Breast epithelium (tissue), 4 donors: ENCODE measurements at regions not wholly inside any gene's neighbourhood (a gene's known extent, or its start where the extent isn't known, plus 50 kb on each side); places are given as distances from the start of the nearest gene placed in this dataset.
A peak's percentile ranks its signal among the peaks of the same experiment; 100 is the strongest.

ENCODE experiments used
- DNase-seq, 2 donors: peaks; one replicate each; pipeline ENCODE4 v3.0.0-alpha.2; 2019; ENCODE audit warnings: low spot score in 2 of 2
- H3K27ac ChIP-seq, 2 donors: fragments of 200-600 bp; sonication (generic) in 1 of 2; one replicate each; pipeline ENCODE4 v1.5.1; 2016 to 2019; ENCODE audit warnings: mild to moderate bottlenecking in 1 of 2
- H3K27me3 ChIP-seq, 2 donors: fragments of 200-600 bp; sonication (generic) in 1 of 2; one replicate each; pipeline versions ENCODE4 v1.5.1 to v1.6.0; 2017 to 2019; ENCODE audit warnings: control low read depth in 1 of 2, mild to moderate bottlenecking in 1 of 2
- H3K36me3 ChIP-seq: fragments of 200-600 bp; one replicate; pipeline ENCODE4 v1.5.1; 2019
- H3K4me1 ChIP-seq, 2 donors: fragments of 200-600 bp; sonication (generic); one replicate each; pipeline ENCODE4 v1.5.1; 2016 to 2019; ENCODE audit warnings: control low read depth in 1 of 2
- H3K4me3 ChIP-seq, 3 donors: fragments of 200-600 bp; sonication (generic); 1 replicate in 2 of 3; 2 replicates in 1 of 3; pipeline ENCODE4 v1.5.1; 2016 to 2019; ENCODE audit warnings: mild to moderate bottlenecking in 3 of 3, moderate library complexity in 2 of 3
- H3K9me3 ChIP-seq, 2 donors: fragments of 200-600 bp; sonication (generic) in 1 of 2; one replicate each; pipeline ENCODE4 v1.5.1; 2016 to 2019; ENCODE audit warnings: control low read depth in 1 of 2
- CTCF ChIP-seq, 3 donors: fragments of 450-650 bp; IDR thresholded peaks; one replicate each; pipeline ENCODE4 v1.5.1; 2016 to 2017; ENCODE audit warnings: antibody characterized with exemption in 3 of 3, mild to moderate bottlenecking in 3 of 3, moderate library complexity in 3 of 3
- POLR2A ChIP-seq: fragments of 450-650 bp; IDR thresholded peaks from one replicate; pipeline ENCODE4 v1.6.1; 2016; ENCODE audit warnings: antibody characterized with exemption, mild to moderate bottlenecking, moderate library complexity
- POLR2AphosphoS5 ChIP-seq, 3 donors: sonication (generic); formaldehyde crosslinking; IDR thresholded peaks; one replicate each; pipeline ENCODE4 v1.6.1; 2017; ENCODE audit warnings: antibody characterized with exemption in 3 of 3
- intact Hi-C: fragments of 100-400 bp; cut with DNase I; formaldehyde crosslinking; loops from one replicate; pipeline ENCODE4 v1.15.1; 2023; ENCODE audit warnings: low total_unique reads

DNA sequence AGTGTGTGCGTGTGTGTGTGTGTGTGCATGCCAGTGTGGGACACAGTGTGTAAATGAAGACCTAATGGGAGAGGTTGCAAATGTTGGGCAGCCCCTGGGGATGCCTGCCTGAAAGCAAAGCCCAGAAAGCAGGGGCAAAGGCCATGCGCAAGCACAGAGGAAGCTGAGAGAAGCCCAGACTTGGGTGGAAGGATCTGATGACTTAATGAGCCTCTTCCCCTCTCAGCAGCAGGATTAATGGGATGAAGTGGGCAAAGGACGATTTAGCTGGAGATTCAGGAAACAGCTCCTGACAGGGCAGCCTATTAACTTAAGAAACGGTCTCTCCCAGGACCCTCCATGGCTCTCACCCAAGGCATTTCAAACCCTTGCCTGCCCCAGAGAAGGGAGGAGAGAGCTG is 107.3 kb downstream of the EFNB1 start:
- TF ChIP-seq CTCF (IDR thresholded peaks at IDR 0.05) (no peak), POLR2A (no peak), POLR2AphosphoS5 (IDR thresholded peaks at IDR 0.05) (no peak)
- no peaks in the 10 kb centered on the region for H3K36me3 ChIP-seq
- DNase-seq: no peak
- intact Hi-C loops: no loop called here
- no peaks in the 10 kb centered on the region for H3K4me1 ChIP-seq
- peaks cover 0 to 41% of the 10 kb centered on the region in 2 donors for H3K27me3 ChIP-seq
- no peak overlapping the region for H3K4me3 ChIP-seq
- no peak overlapping the region for H3K27ac ChIP-seq
- no peaks in the 10 kb centered on the region for H3K9me3 ChIP-seq

DNA sequence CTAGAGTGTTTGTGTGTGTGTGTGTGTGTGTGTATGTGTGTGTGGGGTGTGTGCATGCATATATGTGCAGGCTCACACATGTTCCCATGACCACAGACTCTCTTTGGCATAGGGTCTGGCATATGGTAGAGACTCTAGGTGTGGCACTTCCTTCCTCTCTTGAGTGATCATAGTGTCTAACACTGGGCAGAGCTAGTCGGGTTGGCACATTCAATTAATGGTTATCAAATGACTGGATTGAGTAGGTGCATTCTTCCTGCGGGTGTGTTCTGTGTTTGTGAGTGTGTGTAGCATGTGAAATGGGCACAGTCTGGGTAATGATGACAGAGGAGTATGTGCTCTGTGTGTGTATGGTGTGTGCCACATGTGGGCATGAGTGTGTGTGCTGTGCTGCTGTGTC is 106.5 kb downstream of the EFNB1 start:
- H3K27me3 ChIP-seq: peaks cover 0 to 35% of the 10 kb centered on the region in 2 donors
- intact Hi-C loops: no loop called here
- H3K36me3 ChIP-seq: no peaks in the 10 kb centered on the region
- no peaks in the 10 kb centered on the region for H3K4me1 ChIP-seq
- no peak overlapping the region for H3K4me3 ChIP-seq
- no peak for DNase-seq
- peak overlapping the region in 1 of 2 donors; percentile 25 for H3K27ac ChIP-seq
- H3K9me3 ChIP-seq: no peaks in the 10 kb centered on the region
- no peak for TF ChIP-seq POLR2AphosphoS5 (IDR thresholded peaks at IDR 0.05)
- no peak for TF ChIP-seq CTCF (IDR thresholded peaks at IDR 0.05)
- no peak for TF ChIP-seq POLR2A

DNA sequence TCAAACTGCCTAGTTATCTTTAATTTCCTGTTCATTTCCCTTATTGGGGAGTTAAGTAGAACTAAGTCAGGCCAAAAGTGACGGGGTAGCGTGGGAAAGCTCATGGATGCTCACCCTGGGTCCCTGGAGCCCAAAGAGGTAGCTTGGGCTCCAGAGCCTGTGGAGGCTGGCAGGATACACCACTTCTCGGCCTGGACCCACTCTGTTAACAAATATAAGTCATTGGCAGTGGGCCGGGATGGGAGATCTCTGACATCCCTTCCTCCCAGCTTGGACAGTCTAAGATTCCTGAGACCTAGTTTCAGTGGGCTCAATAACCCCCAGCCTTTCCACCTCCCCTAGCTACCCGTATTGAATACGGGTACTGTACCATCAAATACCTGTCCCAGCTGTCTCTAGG is 106.1 kb downstream of the EFNB1 start:
- peaks cover 0 to 35% of the 10 kb centered on the region in 2 donors for H3K27me3 ChIP-seq
- intact Hi-C loops: no loop called here
- H3K4me3 ChIP-seq: no peak overlapping the region
- H3K4me1 ChIP-seq: no peaks in the 10 kb centered on the region
- TF ChIP-seq CTCF (IDR thresholded peaks at IDR 0.05) (no peak), POLR2AphosphoS5 (IDR thresholded peaks at IDR 0.05) (no peak), POLR2A (no peak)
- H3K27ac ChIP-seq: peak overlapping the region in 1 of 2 donors; percentile 25
- H3K9me3 ChIP-seq: no peaks in the 10 kb centered on the region
- DNase-seq: no peak
- no peaks in the 10 kb centered on the region for H3K36me3 ChIP-seq

DNA sequence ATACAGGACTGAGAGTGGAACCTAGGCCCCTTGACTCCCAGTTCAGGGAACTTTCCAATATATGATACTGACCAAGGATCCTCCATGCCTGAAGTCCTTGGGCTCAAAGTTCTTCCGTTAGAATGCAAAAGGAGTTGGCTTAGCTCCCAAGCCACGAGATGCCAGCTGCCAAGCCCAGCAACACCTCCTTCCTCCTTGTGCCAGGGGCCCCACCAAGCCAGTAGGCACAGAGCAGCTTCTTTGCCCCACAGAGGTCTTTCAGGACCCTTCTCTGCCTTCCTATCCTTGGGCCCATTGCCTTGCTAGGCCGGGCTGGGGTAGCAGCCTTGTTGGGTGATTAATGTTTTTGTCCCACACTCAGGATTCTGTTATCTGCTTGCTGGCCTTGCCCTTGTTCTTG is 105.6 kb downstream of the EFNB1 start:
- peaks cover 0 to 35% of the 10 kb centered on the region in 2 donors for H3K27me3 ChIP-seq
- no peak for DNase-seq
- no peaks in the 10 kb centered on the region for H3K36me3 ChIP-seq
- TF ChIP-seq CTCF (IDR thresholded peaks at IDR 0.05): no peak
- peak overlapping the region in 1 of 2 donors; percentile 25 for H3K27ac ChIP-seq
- H3K9me3 ChIP-seq: no peaks in the 10 kb centered on the region
- H3K4me3 ChIP-seq: no peak overlapping the region
- intact Hi-C loops: no loop called here
- H3K4me1 ChIP-seq: no peaks in the 10 kb centered on the region

- no peak overlapping the region for H3K4me3 ChIP-seq
- intact Hi-C loops: no loop called here
- H3K27me3 ChIP-seq: peaks cover 0 to 28% of the 10 kb centered on the region in 2 donors
- no peak for TF ChIP-seq POLR2AphosphoS5 (IDR thresholded peaks at IDR 0.05)
- H3K4me1 ChIP-seq: no peaks in the 10 kb centered on the region
- H3K36me3 ChIP-seq: no peaks in the 10 kb centered on the region
- no peak for DNase-seq
- H3K27ac ChIP-seq: peak overlapping the region in 1 of 2 donors; percentile 23
- H3K9me3 ChIP-seq: no peaks in the 10 kb centered on the region
These were observed 103.8 kb downstream of the EFNB1 start for GRCh38 chrX:68932611-68933010.

DNA sequence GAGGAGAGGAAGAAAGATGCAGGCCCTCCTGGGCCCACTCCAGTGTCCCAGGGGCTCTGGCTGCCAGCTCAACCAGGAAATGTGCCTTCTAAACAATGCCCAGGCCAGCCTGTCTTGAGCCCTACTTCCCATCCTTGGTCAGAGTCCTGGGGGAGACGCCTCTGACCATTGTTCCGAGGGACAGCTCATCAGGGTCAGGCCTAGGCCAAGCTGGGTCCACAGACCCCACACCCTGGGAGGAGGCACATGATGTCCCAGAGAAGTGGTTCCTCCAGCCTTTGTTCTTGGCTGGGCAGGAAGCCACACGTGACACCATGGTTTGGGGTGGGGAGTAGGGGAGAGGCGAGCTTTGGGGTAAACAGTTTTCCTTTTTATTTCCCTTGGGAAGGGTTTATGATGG is 102.5 kb downstream of the EFNB1 start:
- Histone ChIP-seq H3K4me3 (no peak overlapping the region), H3K9me3 (no peaks in the 10 kb centered on the region), H3K27me3 (peaks cover 0 to 35% of the 10 kb centered on the region in 2 donors), H3K27ac (peak overlapping the region in 1 of 2 donors; percentile 32), H3K4me1 (no peaks in the 10 kb centered on the region), H3K36me3 (no peaks in the 10 kb centered on the region)
- no peak for DNase-seq
- intact Hi-C loops: no loop called here
- TF ChIP-seq CTCF (IDR thresholded peaks at IDR 0.05) (no peak), POLR2A (no peak), POLR2AphosphoS5 (IDR thresholded peaks at IDR 0.05) (peak in 1 of 3 donors; percentile 19)
